Embryonic facial prominence (tissue), 1 donor: ENCODE measurements at regions not wholly inside any gene's neighbourhood (a gene's known extent, or its start where the extent isn't known, plus 50 kb on each side); places are given as distances from the start of the nearest gene placed in this dataset.

ENCODE experiments used
- DNase-seq: peaks from one replicate; pipeline ENCODE4 v3.0.0-alpha.2; 2016; ENCODE audit errors: extremely low spot score

DNA sequence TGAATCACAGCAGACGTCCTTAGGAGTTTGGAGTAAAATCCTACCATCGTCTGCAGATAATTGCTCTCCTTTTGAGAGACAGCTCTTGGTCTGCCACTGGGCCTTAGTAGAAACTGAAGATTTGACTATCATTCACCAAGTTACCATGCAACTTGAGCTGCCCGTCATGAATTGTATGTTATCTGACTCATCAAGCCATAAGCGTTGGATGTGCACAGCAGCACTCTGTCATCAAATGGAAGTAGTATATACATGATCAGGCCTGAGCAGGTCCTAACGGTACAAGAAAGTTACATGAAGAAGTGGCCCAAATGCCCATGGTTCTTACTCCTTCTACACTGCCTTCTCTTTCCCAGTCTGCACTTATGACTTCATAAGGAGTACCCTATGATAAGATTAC is 317.8 kb downstream of the GPATCH2 start:
- no peak for DNase-seq

DNA sequence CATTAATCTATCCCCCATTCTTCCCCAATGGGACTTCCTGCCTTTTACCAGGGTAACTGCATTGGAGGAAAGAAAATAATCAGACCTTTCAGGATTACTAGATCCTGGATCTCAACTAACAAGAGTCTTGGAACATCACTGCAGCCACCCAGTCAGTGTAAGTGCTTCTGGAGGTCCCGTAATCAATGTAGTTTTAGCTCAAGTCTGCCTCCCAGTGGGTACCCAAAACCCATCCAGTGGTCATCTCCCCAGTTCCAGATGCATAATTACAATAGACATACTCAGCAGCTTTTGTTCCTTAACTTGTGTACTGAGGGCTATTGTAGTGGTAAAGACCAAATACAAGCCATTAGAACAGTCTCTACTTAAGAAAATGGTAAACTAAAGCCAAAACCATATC is 319.1 kb downstream of the GPATCH2 start:
- DNase-seq, result no peak

DNA sequence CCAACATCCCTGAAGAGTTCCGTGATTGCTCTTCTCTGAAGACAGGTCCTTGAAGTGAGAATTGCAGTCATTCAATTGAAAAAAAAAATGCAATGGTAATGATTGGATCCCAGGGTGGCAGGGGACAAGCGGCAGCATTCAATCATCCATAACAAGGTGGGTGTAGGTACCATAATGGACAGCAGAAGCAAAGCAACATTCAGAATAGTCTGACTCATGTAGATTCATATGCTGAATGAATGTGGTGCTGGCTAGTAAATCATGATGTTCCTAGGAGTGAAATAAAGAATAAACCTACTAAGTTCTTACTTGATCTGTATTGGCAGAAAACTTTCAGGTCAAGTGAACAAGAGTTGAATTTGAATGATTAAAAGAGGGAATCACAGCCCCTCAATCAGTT is 319.6 kb downstream of the GPATCH2 start:
- DNase-seq, result no peak

DNA sequence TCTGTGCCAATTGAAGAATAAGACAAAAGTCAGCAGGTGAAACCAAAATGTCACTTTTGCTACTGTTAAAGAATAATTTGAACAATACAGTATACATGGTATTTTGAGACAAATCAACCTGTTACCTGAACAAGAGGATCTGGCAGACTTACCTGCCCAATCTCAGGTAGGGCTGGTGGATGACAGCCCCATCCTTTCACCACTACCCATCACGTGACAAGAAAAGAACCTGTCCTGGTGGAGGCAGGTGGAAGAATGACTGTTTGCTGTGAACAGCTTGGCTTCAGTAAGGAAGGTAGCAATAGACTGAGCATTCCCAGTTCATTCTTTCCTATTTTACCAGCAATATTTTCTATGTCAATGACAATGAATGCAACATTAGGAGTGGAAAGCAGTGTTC is 349.6 kb downstream of the GPATCH2 start:
- DNase-seq, result no peak

DNA sequence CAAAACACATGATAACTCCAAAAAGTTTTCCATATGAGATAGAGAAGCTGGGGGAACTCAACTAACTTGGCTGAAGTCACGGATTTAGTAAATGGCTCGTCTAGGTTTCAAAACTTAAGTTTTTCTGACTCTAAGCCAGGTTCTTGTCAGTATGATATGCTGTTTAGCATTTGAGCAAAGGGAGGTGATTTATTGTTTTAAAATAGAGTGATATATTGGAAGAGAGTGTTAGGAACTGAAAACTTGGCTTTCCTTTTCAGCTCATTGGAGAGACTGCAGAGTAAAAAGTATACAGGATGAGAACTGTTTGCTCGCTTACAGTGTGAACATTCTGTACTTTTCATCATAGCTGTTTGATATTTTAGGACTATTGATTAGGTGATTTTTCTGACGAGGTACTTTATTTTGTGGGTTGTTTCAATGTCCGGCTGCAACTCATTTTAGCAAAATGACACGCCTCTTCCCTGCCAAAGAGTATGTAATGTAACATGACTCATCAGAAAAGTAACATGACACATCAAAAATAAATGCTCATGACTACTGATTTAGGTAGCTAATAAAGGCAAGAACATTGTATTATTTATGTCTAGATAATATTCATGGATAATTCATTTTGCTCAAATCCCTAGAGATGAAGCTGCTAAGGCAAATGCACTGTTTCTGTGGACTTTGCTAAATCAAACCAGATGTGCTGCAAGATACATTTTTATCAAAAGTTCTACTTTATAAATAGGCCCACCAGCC is 355.1 kb downstream of the GPATCH2 start:
- no peak for DNase-seq

DNA sequence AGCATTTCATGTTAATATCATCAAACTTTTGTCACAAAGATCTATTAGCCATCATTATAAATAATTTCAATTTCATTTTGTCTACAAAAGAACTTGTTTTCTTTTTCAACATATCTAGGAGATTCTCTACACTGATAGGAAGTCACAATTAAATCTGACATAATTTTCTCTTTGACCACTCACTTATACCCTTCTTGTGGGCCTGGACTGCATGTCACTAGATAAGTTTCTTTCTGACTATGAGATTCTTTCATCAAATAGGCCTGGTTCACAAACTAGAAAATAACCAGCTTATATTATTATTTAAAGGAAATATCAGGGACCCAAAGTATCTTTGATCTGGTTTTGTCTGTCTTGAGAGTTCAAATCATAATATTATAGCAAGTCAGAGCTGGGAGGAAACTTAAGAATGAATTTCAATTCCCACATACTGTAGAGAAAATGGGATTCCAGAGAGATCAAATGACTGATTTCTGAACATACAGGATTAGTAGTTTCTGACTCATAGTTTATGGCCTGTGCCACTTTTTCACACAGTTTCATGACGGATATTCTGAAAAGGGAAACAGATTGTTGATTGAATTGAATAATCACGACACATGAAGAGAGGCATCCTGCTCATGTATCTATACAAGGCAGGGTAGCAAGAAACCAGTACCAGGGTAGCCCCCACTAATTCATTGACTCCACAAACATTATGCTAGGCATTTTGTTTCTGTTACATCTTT is 355.8 kb downstream of the GPATCH2 start:
- DNase-seq, result no peak

DNA sequence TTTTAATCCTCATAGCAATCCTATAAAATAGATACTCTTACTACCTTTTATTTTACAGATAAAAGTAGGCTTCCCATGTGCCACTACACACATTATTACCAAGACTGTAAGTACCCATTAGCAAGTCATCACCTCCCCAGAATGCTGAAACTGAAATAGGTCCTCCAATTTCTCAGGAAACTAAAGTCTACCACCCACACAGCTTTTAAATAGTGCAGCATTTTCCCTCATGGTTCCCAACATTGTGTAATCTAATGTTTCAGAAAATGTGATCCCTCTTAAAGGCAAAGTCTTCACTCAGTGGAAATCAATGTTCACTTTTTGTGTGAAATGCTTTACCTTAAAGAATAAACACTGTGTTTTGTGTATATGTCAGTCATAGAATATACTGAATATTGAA is 356.5 kb downstream of the GPATCH2 start:
- no peak for DNase-seq

DNA sequence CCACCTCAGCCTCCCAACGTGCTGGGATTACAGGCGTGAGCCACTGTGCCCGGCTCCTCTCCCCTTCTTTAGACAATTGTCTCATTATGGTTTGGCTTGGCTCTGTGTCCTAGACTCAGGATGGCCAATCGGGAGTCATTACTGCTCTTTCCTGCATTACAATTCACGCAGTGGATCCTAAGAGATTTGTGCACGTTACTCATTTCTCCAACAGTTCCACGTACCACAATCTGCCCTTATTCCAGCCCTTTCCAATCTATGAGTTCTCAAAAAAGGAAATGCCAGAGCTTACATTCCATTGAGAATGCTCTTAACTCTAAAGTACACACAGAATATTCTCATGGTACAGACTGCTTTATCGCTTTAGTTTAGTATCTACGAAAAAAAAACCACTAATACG is 357.0 kb downstream of the GPATCH2 start:
- no peak for DNase-seq

DNA sequence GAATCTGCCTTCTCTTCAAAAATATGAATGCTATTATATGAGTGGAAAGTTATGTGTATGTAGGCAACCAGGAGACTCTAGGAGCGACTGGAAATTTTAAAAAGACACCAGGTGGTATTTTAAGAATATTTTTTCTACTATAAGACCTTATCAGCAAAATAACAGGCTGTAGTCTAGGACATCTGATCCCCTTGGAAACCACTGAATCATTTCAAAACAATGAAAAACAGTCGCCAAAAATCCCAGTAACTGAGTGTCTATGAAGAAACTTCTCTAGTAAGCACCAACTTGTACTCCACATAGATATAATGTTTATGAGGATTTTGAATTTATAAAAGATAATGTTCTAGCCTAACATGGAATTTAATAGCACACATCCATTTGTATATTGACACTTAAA is 358.5 kb downstream of the GPATCH2 start:
- DNase-seq, result no peak

DNA sequence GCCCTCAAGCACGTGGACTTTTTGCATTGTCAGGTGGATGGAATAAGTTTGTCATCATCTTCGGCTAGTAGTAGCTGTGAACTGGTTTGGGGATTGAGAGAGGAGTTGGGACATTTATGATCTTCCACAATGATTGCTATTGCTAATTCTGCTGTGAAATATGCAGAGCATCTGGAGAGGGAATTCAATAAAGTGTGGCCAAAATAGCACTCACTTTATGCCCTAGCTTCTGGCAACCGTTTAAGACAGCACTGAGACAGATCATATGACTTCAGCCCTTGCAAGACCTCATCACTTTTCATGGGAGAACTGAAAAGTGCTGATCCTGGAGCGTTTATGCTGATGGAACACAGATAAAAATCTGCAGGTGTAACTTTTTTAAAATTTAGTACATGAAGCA is 360.8 kb downstream of the GPATCH2 start:
- no peak for DNase-seq

DNA sequence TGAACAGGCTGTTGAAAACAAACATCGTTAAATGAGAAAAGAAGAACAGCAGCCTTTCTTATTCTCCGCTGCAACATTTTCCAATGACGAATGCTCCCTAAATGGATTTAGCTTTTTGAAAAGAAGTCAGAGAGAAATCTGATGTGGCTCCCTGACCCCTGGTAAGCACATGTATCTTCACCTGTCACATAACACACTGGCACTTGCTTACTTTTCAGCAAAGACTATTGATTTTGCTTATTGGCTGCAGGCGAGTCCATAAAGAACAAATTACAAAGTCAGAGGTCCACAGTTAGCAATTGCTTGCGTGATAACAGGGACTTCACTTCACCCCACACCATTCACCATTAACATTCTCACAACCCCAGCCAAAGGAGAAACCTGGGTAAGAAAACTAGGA is 362.8 kb downstream of the GPATCH2 start:
- no peak for DNase-seq

DNA sequence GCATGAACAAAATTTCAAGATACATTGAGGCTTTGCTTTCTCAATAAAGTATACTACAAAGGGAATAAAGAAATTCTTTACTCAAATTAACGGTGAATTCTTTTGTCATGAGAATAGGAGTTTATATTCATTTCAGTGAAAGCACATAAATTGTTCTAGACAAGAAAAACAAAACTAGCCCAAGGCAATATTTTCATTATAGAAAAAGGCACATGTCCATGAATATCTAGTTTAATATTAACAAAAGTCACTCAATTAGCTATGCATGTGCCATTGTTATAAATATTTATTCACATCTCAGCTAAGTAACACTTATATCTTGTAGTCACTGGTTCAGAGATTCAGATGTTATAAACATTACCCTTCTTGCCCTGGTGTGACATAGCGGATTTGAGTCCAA is 369.3 kb downstream of the GPATCH2 start:
- DNase-seq, result no peak

DNA sequence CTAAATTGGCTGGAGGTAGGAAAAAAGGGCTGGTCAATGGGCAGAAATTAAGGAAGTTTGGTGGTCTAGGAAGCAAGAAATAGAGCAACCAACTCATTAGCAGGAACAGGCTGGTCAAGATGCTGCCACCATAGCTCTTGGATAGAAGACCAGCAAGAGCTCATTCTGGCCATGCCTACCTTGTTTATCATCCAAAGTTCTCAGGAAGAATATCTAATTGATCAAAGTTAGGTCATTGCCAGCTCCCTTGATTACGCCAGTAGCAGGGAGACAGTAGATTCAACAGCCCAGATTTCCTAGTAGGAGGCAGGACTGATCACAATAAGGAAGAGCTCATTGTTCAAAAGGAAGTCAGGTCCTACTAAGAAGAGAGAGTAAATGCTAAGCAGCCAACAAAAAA is 370.2 kb downstream of the GPATCH2 start:
- no peak for DNase-seq

DNA sequence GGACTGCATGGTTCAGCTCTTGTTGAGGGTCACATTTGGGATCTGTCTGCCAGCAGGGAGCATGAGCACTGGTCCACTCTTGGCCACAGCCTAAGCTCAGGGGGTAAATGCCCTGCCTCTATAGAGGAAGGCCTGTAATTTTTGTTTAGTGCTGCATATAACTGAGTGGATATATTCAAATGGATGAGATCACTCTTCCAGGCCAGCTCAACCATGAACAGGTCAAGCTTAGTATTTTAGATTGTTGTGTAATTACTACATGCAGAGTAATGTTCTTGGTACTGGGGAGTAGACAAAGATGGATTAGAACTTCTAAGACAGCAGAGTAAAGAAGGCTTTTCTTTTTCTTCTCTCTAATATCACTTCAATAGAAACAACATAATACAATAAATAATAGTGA is 376.9 kb downstream of the GPATCH2 start:
- no peak for DNase-seq

DNA sequence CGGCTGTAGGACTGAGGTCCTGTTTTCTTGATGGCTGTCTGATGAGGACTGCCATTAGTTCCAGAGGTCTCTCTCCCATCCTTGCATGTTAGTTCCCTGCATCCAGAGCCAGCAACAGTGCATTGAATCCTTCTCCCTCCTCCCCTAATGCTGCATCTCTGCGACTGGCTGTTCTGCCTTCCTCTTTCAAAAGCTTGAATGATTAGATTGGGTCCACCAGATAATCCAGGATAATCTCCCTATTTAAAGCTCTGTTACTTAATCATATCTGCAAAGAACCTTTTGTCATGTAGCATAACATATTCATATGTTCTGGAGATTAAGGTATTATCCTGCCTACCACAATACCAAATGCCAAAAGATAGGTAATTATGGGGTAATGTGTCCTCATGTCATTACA is 377.5 kb downstream of the GPATCH2 start:
- DNase-seq, result no peak

DNA sequence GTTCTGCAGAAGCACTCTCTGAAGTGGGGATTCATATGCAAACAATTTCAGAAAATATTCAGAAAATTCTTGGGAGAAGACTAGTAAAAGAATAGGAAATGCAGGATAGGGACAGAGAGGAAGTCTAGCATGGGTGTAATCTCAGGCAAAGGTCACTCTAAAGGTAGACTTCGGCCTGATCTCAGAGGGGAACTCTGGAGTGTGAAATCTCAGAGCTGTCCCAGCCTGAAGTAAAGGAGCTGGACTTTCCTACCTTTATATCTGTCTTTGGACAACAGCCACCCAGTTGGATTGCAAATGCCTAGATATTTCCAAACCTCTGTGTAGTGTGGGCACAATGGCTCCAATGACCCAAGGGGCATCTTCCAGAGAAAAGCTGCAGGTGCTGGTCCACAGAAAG is 379.8 kb downstream of the GPATCH2 start:
- no peak for DNase-seq

DNA sequence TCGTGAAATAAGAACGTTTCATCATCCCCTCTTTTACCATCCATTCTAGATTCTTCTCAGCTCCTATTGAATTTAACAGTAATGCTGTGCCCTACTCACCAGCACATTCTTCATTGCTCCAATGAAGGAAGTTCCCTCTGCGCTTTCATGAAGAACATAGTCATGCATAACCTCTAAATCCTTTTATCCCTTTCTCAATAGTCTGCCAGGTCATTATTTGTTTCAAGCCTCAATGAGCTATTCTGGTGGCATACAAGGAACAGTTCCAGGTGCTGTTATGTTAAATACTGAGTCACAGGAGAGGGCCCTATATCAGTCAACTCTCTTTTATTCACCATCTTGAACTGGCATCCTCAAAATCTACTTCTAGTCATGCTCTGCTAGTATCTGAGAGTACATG is 381.0 kb downstream of the GPATCH2 start:
- no peak for DNase-seq

DNA sequence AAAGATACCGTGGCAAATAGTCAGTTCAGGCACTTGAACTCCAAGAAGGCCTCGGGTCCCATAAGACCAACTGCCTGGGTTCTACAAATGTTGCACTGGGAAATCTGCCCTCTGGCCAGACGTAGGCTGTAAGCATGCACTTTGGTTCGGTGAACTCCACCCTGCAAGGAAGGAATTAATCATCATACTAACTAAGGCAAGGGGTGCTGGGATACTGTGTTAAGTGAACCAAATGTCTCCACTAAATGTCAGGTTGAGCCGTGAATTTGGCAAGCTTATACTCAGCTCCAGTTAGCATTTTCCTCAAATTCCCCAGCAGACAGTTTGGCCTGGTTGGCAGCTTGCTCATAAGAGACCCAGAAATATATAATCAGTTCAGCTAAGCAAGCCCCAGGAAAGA is 385.9 kb downstream of the GPATCH2 start:
- no peak for DNase-seq

DNA sequence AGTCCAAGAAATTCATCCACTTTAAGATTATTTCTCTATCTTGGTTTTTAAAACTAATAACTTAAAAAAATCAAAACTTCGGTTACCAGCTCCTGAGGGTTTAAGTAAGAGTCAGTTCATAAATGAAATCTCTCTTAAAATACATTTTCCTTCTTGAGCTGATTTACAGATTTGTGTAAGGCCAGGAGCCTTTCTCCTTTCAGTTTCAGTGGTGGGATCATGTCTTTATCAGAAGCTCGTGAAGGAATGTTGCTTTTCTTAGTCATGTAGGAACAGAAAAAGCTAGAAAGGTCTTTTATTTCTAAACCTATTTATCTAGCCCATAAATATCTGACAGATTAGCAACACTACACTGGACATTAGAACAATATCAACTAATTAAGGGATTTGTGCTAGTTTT is 390.2 kb downstream of the GPATCH2 start:
- no peak for DNase-seq

DNA sequence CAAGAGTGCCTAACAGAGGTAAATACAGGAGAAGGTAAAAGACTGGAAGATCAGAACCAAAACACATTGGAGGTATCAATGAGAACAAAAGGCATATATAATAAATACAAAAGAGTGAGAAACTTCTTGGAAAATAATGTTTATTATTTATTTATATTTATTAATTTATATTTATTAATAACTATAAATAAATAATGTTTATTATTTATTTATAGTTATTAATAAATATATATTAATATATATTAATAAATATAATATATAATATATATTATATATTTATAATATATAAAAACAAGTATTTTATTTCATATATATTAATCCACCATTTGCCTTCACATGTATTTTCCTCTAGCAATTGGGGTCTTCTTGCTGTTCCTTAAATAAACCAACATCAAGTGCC is 391.9 kb downstream of the GPATCH2 start:
- no peak for DNase-seq

DNA sequence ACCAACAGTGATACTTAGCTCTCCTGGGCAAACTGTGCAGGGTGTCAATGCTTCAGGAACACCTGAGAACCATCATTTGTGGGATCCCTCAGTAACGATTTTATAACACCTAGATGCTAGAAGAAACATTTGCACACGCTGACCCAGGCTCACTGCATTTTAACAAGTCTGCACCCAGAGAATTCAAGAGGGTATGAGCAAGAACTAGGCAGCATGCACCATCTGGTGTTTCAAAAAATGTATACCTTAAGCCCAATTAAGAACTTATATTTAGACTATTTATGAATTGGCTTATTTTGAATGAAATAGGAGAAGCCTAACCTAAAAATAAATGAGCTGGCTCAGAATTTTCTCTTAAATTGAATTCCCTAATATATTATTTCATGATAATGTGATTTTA is 400.5 kb downstream of the GPATCH2 start:
- no peak for DNase-seq

DNA sequence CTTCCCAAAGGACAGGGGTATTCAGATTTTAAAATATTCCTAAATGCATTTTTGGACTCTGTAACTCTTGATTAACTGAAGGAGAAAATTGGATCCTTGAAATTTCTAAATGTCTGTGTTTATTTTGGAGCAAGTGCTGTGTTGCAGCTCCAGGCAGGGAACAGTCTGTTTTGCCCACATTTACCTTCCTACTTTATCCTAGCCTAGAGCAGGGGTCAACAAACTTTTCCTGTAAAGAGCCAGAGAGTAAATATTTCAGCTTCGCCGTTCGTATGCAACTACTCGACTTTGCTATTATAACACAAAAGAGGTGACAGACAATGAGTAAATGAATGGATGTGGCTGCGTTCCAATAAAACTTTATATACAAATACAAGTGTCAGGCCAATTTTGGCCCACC is 402.2 kb downstream of the GPATCH2 start:
- DNase-seq, result no peak

DNA sequence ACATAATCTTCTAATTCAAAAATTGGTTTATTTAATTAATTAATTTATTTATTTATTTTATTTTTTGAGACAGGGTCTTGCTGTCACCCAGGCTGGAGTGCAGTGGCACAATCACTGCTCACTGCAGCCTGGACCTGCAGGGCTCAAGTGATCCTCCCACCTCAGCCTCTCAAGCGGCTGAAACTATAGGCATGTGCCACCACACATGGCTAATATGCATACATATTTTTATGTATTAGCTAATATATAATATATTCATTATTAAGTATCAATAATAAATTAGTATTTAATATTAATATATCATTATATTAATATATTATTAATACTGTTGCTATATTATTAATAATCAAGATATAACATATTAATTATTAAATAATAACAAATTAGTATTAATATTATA is 406.7 kb downstream of the GPATCH2 start:
- no peak for DNase-seq

DNA sequence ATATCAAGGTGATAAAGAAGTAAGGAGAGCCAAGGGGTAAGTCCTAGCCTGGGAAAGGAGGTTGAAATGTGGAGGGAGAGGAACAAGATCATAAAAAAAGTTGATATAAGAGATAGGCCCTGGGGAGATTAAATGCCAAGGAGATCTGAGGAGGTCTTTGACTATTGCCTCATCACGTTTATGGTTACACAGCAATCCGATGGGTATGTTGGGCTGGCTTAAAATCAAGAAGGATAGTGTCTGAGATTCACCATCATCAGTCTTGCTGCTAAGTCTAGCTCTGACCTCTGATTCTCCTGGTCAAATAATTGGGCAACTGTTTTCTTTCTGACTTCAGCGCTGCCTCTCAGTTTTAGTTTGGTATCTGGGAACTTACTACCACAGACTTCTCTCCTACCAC is 416.3 kb downstream of the GPATCH2 start:
- DNase-seq, result no peak
